ENCODE measurements at regions not wholly inside any gene's neighbourhood (a gene's known extent, or its start where the extent isn't known, plus 50 kb on each side); places are given as distances from the start of the nearest gene placed in this dataset.
"Not testable (repeated sequence)": the region's sequence is repeated elsewhere in the genome, so short reads cannot be mapped to it uniquely, and the experiment has no call there.

DNA sequence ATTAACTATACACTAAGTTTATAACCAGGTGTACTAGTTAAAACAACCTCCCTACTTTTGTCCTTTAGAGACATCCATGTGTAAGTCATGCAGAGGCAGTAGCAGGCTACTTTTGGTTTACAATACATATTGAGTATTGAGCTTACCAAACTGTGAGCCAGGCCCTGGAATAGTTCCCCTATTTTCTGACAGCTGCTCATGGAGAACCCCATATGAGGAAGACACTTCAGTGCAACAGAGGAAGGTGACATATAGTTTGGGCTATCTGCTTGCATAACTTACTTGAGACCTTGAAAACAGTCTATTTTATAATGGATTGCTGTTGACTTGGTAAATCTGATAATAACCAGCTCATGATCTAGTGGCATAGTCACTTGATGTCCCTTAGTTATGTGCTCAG lies 190.5 kb downstream of the SH3BGRL start:
- H3F3A ChIP-seq (ENCODE audit: low read depth), result no peaks in the 10 kb centered on the region
- H3K9ac ChIP-seq, result no peak overlapping the region
- no peak overlapping the region for H3K27ac ChIP-seq
- Mint-ChIP-seq H3K4me3 (no peak overlapping the region), H3K27me3 (ENCODE audit: insufficient read depth, low read depth) (no peaks in the 10 kb centered on the region), H3K36me3 (no peaks in the 10 kb centered on the region), H3K27ac (no peak overlapping the region), H3K4me1 (no peaks in the 10 kb centered on the region), H3K9me3 (no peaks in the 10 kb centered on the region)
- H4K20me1 ChIP-seq (ENCODE audit: low read depth), result no peaks in the 10 kb centered on the region
- TF ChIP-seq, protein P1, sequence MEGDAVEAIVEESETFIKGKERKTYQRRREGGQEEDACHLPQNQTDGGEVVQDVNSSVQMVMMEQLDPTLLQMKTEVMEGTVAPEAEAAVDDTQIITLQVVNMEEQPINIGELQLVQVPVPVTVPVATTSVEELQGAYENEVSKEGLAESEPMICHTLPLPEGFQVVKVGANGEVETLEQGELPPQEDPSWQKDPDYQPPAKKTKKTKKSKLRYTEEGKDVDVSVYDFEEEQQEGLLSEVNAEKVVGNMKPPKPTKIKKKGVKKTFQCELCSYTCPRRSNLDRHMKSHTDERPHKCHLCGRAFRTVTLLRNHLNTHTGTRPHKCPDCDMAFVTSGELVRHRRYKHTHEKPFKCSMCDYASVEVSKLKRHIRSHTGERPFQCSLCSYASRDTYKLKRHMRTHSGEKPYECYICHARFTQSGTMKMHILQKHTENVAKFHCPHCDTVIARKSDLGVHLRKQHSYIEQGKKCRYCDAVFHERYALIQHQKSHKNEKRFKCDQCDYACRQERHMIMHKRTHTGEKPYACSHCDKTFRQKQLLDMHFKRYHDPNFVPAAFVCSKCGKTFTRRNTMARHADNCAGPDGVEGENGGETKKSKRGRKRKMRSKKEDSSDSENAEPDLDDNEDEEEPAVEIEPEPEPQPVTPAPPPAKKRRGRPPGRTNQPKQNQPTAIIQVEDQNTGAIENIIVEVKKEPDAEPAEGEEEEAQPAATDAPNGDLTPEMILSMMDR (IDR thresholded peaks at IDR 0.05), result no peak
- no peak for TF ChIP-seq EZH2phosphoT487 (IDR thresholded peaks at IDR 0.05)
- TF ChIP-seq EZH2 (IDR thresholded peaks at IDR 0.05), result no peak
- H3K79me2 ChIP-seq (ENCODE audit: low read depth), result no peaks in the 10 kb centered on the region
- no peak overlapping the region for H2AFZ ChIP-seq (replicated peaks)
- H3K4me3 ChIP-seq, result no peak overlapping the region
- peaks cover 2% of the 10 kb centered on the region for H3K9me3 ChIP-seq (ENCODE audit: low read depth)
- no peaks in the 10 kb centered on the region for H3K4me1 ChIP-seq
- H3K36me3 ChIP-seq, result no peaks in the 10 kb centered on the region
- no peak overlapping the region for H3K4me2 ChIP-seq
- DNase-seq (ENCODE audit: low spot score), result no peak
- no peaks in the 10 kb centered on the region for H3K27me3 ChIP-seq

DNA sequence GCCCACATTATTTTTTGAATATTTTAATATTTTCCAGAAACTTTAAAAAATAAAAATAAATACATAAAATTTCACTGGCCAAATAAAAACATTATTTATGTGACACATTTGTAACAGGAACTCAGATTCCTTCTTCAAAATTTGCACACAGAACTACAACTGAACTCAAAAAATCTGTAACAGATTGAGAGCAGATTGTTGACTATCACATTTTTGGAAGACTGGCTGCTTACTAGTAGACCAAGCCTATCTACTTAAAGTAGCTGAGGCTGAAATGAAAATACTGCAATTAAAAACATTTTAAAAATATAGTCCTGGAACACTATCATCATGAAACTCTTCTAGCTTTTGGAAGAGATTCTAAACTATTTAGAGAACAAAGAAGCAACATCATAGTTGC lies 203.9 kb downstream of the SH3BGRL start:
- Histone ChIP-seq H3F3A (ENCODE audit: low read depth) (no peaks in the 10 kb centered on the region), H3K79me2 (ENCODE audit: low read depth) (no peaks in the 10 kb centered on the region), H3K36me3 (no peaks in the 10 kb centered on the region), H4K20me1 (ENCODE audit: low read depth) (no peaks in the 10 kb centered on the region), H3K4me3 (no peak overlapping the region), H3K27ac (no peak overlapping the region), H3K4me2 (no peak overlapping the region), H3K9me3 (ENCODE audit: low read depth) (peaks cover 9% of the 10 kb centered on the region), H3K4me1 (no peaks in the 10 kb centered on the region), H2AFZ (replicated peaks) (no peak overlapping the region), H3K9ac (no peak overlapping the region), H3K27me3 (no peaks in the 10 kb centered on the region)
- TF ChIP-seq EZH2 (IDR thresholded peaks at IDR 0.05) (no peak), EZH2phosphoT487 (IDR thresholded peaks at IDR 0.05) (no peak)
- TF ChIP-seq, protein P1 (IDR thresholded peaks at IDR 0.05), result no peak
- Mint-ChIP-seq H3K36me3 (no peaks in the 10 kb centered on the region), H3K4me1 (no peaks in the 10 kb centered on the region), H3K27ac (no peak overlapping the region), H3K4me3 (no peak overlapping the region), H3K9me3 (peaks cover 4% of the 10 kb centered on the region), H3K27me3 (ENCODE audit: insufficient read depth, low read depth) (no peaks in the 10 kb centered on the region)
- DNase-seq (ENCODE audit: low spot score), result no peak

DNA sequence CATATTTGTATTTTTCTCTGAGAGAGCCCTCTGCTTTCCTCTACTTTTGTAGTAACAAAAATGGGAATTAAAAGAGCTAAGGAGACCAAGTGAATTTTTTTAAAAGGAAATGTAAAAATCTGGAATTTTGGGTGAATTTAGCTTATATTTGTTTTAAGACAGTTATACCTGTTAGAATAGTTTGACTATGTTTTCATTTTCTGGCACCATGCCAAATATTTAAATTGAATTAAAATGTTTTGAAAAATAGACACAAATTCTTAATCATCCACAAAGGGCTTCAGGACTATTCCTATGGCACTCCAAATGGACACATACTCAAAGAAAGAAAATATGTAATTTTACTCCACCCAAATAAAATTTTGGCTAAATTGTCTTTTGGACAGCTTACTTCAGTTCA lies 209.6 kb downstream of the SH3BGRL start:
- Histone ChIP-seq H3K9me3 (ENCODE audit: low read depth) (no peaks in the 10 kb centered on the region), H3K4me3 (no peak overlapping the region), H3K9ac (no peak overlapping the region), H3F3A (ENCODE audit: low read depth) (no peaks in the 10 kb centered on the region), H3K4me2 (no peak overlapping the region), H3K4me1 (no peaks in the 10 kb centered on the region), H4K20me1 (ENCODE audit: low read depth) (no peaks in the 10 kb centered on the region), H3K36me3 (no peaks in the 10 kb centered on the region), H3K27ac (no peak overlapping the region), H3K79me2 (ENCODE audit: low read depth) (no peaks in the 10 kb centered on the region), H3K27me3 (no peaks in the 10 kb centered on the region), H2AFZ (replicated peaks) (no peak overlapping the region)
- Mint-ChIP-seq H3K27ac (no peak overlapping the region), H3K4me3 (no peak overlapping the region), H3K9me3 (no peaks in the 10 kb centered on the region), H3K36me3 (no peaks in the 10 kb centered on the region), H3K27me3 (ENCODE audit: insufficient read depth, low read depth) (no peaks in the 10 kb centered on the region), H3K4me1 (no peaks in the 10 kb centered on the region)
- no peak for TF ChIP-seq EZH2phosphoT487 (IDR thresholded peaks at IDR 0.05)
- TF ChIP-seq, protein P1 (IDR thresholded peaks at IDR 0.05), result no peak
- TF ChIP-seq EZH2 (IDR thresholded peaks at IDR 0.05), result no peak
- DNase-seq (ENCODE audit: low spot score), result no peak

DNA sequence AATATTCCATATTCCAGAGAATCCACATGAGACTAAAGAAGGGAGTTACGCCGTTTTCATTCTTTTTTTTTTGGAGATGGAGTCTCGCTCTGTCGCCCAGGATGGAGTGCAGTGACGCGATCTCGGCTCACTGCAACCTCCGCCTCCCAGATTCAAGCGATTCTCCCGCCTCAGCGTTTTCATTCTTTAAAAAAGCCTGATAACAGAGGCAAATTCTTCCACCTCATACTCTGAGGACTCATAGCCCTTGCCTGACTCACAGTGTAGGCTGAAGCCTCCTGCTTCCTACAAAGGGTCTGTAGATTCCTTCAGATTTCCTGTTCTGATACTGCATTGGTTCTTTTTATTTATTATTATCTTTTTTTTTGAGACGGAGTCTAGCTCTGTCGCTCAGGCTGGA lies 210.5 kb downstream of the SH3BGRL start:
- Histone ChIP-seq H3K27ac (no peak overlapping the region), H3K79me2 (ENCODE audit: low read depth) (no peaks in the 10 kb centered on the region), H3K9ac (no peak overlapping the region), H3K27me3 (no peaks in the 10 kb centered on the region), H3K4me2 (no peak overlapping the region), H2AFZ (replicated peaks) (no peak overlapping the region), H3K36me3 (no peaks in the 10 kb centered on the region), H3K9me3 (ENCODE audit: low read depth) (no peaks in the 10 kb centered on the region), H4K20me1 (ENCODE audit: low read depth) (no peaks in the 10 kb centered on the region), H3K4me3 (no peak overlapping the region), H3K4me1 (no peaks in the 10 kb centered on the region), H3F3A (ENCODE audit: low read depth) (no peaks in the 10 kb centered on the region)
- H3K4me3 Mint-ChIP-seq, result no peak overlapping the region
- TF ChIP-seq EZH2phosphoT487 (IDR thresholded peaks at IDR 0.05), result no peak
- TF ChIP-seq EZH2 (IDR thresholded peaks at IDR 0.05), result no peak
- TF ChIP-seq, protein P1 (IDR thresholded peaks at IDR 0.05), result no peak
- no peak for DNase-seq (ENCODE audit: low spot score)
- no peaks in the 10 kb centered on the region for H3K9me3 Mint-ChIP-seq
- H3K27ac Mint-ChIP-seq, result no peak overlapping the region
- no peaks in the 10 kb centered on the region for H3K4me1 Mint-ChIP-seq
- no peaks in the 10 kb centered on the region for H3K36me3 Mint-ChIP-seq
- no peaks in the 10 kb centered on the region for H3K27me3 Mint-ChIP-seq (ENCODE audit: insufficient read depth, low read depth)

DNA sequence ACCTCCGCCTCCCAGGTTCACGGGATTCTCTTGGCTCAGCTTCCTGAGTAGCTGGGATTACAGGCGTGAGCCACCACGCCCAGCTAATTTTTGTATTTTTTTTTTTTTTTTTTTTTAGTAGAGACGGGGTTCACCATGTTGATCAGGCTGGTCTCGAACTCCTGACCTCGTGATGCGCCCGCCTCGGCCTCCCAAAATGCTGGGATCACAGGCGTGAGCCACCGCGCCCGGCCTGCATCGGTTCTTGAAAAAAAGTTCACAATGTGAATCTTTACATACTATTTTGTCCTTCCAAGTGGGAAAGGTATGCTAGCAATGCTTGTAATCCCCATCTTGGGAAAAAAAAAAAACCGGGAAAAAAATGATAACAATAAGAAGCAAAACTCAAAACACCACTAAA lies 211.0 kb downstream of the SH3BGRL start:
- not testable (repeated sequence) for H3K27ac ChIP-seq; H3K36me3 ChIP-seq; H3K4me2 ChIP-seq; H3K4me3 Mint-ChIP-seq; H3K4me1 ChIP-seq; H3K36me3 Mint-ChIP-seq; H3K9ac ChIP-seq; H3K9me3 ChIP-seq (ENCODE audit: low read depth); DNase-seq (ENCODE audit: low spot score); H3K27me3 Mint-ChIP-seq (ENCODE audit: insufficient read depth, low read depth); H3K4me3 ChIP-seq; H4K20me1 ChIP-seq (ENCODE audit: low read depth); H3F3A ChIP-seq (ENCODE audit: low read depth); H3K9me3 Mint-ChIP-seq; H3K79me2 ChIP-seq (ENCODE audit: low read depth); H3K27me3 ChIP-seq; H3K27ac Mint-ChIP-seq; H3K4me1 Mint-ChIP-seq; H2AFZ ChIP-seq (replicated peaks)

Data from neural progenitor cell (in vitro differentiated cells).